AG09319 (cell line): ENCODE measurements at regions not wholly inside any gene's neighbourhood (a gene's known extent, or its start where the extent isn't known, plus 50 kb on each side); places are given as distances from the start of the nearest gene placed in this dataset.

Source experiments
- DNase-seq: peaks from one replicate; pipeline ENCODE4 v3.0.0-alpha.2; 2010; ENCODE audit warnings: low read depth; ENCODE audit errors: extremely low read depth
- CTCF ChIP-seq: IDR thresholded peaks from 2 replicates; pipeline ENCODE4 v1.5.1; 2011; ENCODE audit warnings: low read depth, mild to moderate bottlenecking, inconsistent platforms, low read length, moderate library complexity

GRCh38 chr2:217711188-217711587 is 291.6 kb downstream of the TNS1 start:
- no peak for TF ChIP-seq CTCF
- DNase-seq: no peak

- no peak for TF ChIP-seq CTCF
- no peak for DNase-seq
These were observed 292.5 kb downstream of the TNS1 start for GRCh38 chr2:217710211-217710765.

GRCh38 chr2:217709478-217710210 is 293.2 kb downstream of the TNS1 start:
- no peak for TF ChIP-seq CTCF
- DNase-seq: no peak

- no peak for DNase-seq
These were observed 295.6 kb downstream of the TNS1 start for GRCh38 chr2:217707131-217707611.

GRCh38 chr2:217706513-217706912 is 296.3 kb downstream of the TNS1 start:
- TF ChIP-seq CTCF: no peak
- no peak for DNase-seq

More at GRCh38 chr2:217707131-217707611, 295.6 kb downstream of the TNS1 start:
- TF ChIP-seq CTCF: no peak

GRCh38 chr2:217706095-217706494 is 296.7 kb downstream of the TNS1 start:
- no peak for DNase-seq
- no peak for TF ChIP-seq CTCF

GRCh38 chr2:217705461-217705860 is 297.3 kb downstream of the TNS1 start:
- DNase-seq: no peak
- TF ChIP-seq CTCF: no peak
